GM12878 (cell line): ENCODE measurements at regions not wholly inside any gene's neighbourhood (a gene's known extent, or its start where the extent isn't known, plus 50 kb on each side); places are given as distances from the start of the nearest gene placed in this dataset.

ENCODE experiments used
- ATAC-seq: fragments of 200-7000 bp; cut with Tn5 transposase; 3 replicates; pipeline ENCODE4 v1.9.1; 2020; ENCODE audit warnings: mild to moderate bottlenecking, moderate library complexity
- BruUV-seq: library from RNA; stranded (reverse); fragments of 400-500 nt; replicated peaks from 2 replicates; lab custom pipeline; 2021; lab: Mats Ljungman, UMichigan
- CTCF ChIA-PET: fragments of 300-600 bp; sonication (Branson Sonifier 250); formaldehyde crosslinking; extraction: SDS; loops from one replicate; lab custom pipeline; 2021; ENCODE audit warnings: inconsistent platforms; lab: Yijun Ruan, JAX
- POLR2A ChIA-PET: fragments of 350-600 bp; formaldehyde crosslinking; extraction: SDS; loops from one replicate; lab custom pipeline; 2021; ENCODE audit warnings: inconsistent platforms; lab: Charles Lee
- RAD21 ChIA-PET: fragments of 300-600 bp; sonication (Branson Sonifier 250); formaldehyde crosslinking; loops from one replicate; lab custom pipeline; 2023; ENCODE audit warnings: antibody characterized with exemption; ENCODE audit not compliant: unreplicated experiment; lab: Charles Lee
- SMC1A ChIA-PET: fragments of 300-600 bp; sonication (Branson Sonifier 250); formaldehyde crosslinking; loops from one replicate; lab custom pipeline; 2023; ENCODE audit not compliant: unreplicated experiment, uncharacterized antibody; lab: Charles Lee
- DNase-seq: peaks from one replicate; pipeline ENCODE4 v3.0.0-alpha.2; 2011; ENCODE audit warnings: low read depth, low spot score
- FAIRE-seq: peaks from 3 replicates; lab custom pipeline; 2011; peaks lifted over from hg19 to GRCh38; lab: Jason Lieb, UNC
- H2AFZ ChIP-seq: 2 replicates; pipeline ENCODE4 v1.6.0; 2011; ENCODE audit warnings: low read depth, low read length, control low read depth; ENCODE audit not compliant: control insufficient read depth
- H3K27ac ChIP-seq: 2 replicates; pipeline ENCODE4 v1.5.1; 2011; ENCODE audit warnings: control low read depth; ENCODE audit not compliant: control insufficient read depth, insufficient read depth
- H3K27me3 ChIP-seq, 2 experiments: replicated peaks in 1 of 2; 2 replicates each; pipeline versions ENCODE4 v1.6.0 to v1.6.1; 2011; ENCODE audit warnings: low read length in 1 of 2; ENCODE audit not compliant: control insufficient read depth in 2 of 2, insufficient read depth in 2 of 2
- H3K36me3 ChIP-seq, 2 experiments: 2 replicates each; pipeline ENCODE4 v1.5.1; 2011; ENCODE audit warnings: low read length in 1 of 2; ENCODE audit not compliant: control insufficient read depth in 2 of 2, insufficient read depth in 2 of 2
- H3K4me1 ChIP-seq: 2 replicates; pipeline ENCODE4 v1.6.1; 2011; ENCODE audit warnings: mild to moderate bottlenecking, low read length, moderate library complexity, mixed read lengths; ENCODE audit not compliant: control insufficient read depth, insufficient read depth
- H3K4me2 ChIP-seq: 2 replicates; pipeline ENCODE4 v1.6.0; 2011; ENCODE audit warnings: control low read depth; ENCODE audit not compliant: control insufficient read depth, insufficient read depth
- H3K4me3 ChIP-seq: fragments of 200-600 bp; sonication (generic); 2 replicates; pipeline ENCODE4 v1.5.1; 2016
- H3K79me2 ChIP-seq: 2 replicates; pipeline ENCODE4 v1.6.0; 2011; ENCODE audit warnings: low read length; ENCODE audit not compliant: control insufficient read depth, insufficient read depth
- H3K9ac ChIP-seq: 2 replicates; pipeline ENCODE4 v1.8.0; 2011; ENCODE audit warnings: low read length, control low read depth, mixed read lengths; ENCODE audit not compliant: control insufficient read depth, insufficient read depth
- H3K9me3 ChIP-seq: replicated peaks from 3 replicates; pipeline ENCODE4 v1.5.1; 2011; ENCODE audit warnings: mild to moderate bottlenecking, low read length; ENCODE audit not compliant: control insufficient read depth, insufficient read depth
- H4K20me1 ChIP-seq: 2 replicates; pipeline ENCODE4 v1.6.0; 2011; ENCODE audit not compliant: control insufficient read depth, insufficient read depth
- ATF2 ChIP-seq: IDR thresholded peaks from 2 replicates; pipeline ENCODE4 v1.6.1; 2012; ENCODE audit warnings: low read length, inconsistent platforms
- ATF7 ChIP-seq: fragments of 450-650 bp; IDR thresholded peaks from 2 replicates; pipeline ENCODE4 v1.6.1; 2016; ENCODE audit warnings: low read depth, mild to moderate bottlenecking
- BACH1 ChIP-seq: fragments of 450-650 bp; IDR thresholded peaks from 2 replicates; pipeline ENCODE4 v1.6.1; 2017; ENCODE audit warnings: mild to moderate bottlenecking, borderline replicate concordance
- CBX3 ChIP-seq: fragments of 200-600 bp; sonication (generic); IDR thresholded peaks from 2 replicates; pipeline ENCODE4 v1.6.1; 2016; ENCODE audit warnings: low read depth, borderline replicate concordance
- CREM ChIP-seq: IDR thresholded peaks from 2 replicates; pipeline ENCODE4 v1.6.1; 2014; ENCODE audit warnings: antibody characterized with exemption, low read depth
- DPF2 ChIP-seq: fragments of 450-650 bp; IDR thresholded peaks from 2 replicates; pipeline ENCODE4 v1.6.1; 2017; ENCODE audit warnings: mild to moderate bottlenecking
- E2F4 ChIP-seq: IDR thresholded peaks from 2 replicates; pipeline ENCODE4 v1.6.1; 2012; ENCODE audit warnings: low read depth, low read length, improper control_type of control experiment
- HCFC1 ChIP-seq: fragments of 150-350 bp; IDR thresholded peaks from 2 replicates; pipeline ENCODE4 v1.6.1; 2014; ENCODE audit warnings: low read length
- MAX ChIP-seq: IDR thresholded peaks from 2 replicates; pipeline ENCODE4 v1.6.1; 2012; ENCODE audit warnings: low read depth, low read length, improper control_type of control experiment
- SPI1 ChIP-seq: IDR thresholded peaks from 2 replicates; pipeline ENCODE4 v1.6.1; 2011; ENCODE audit warnings: low read depth, mild to moderate bottlenecking, low read length, moderate library complexity, borderline replicate concordance; ENCODE audit not compliant: insufficient read depth
- SREBF2 ChIP-seq: IDR thresholded peaks from 2 replicates; pipeline ENCODE4 v1.6.1; 2012; ENCODE audit warnings: mild to moderate bottlenecking, low read length
- ZBTB4 ChIP-seq: fragments of 450-650 bp; formaldehyde crosslinking; IDR thresholded peaks from 2 replicates; pipeline ENCODE4 v1.4.0; 2022; ENCODE audit warnings: mild to moderate bottlenecking, moderate library complexity
- ZNF622 ChIP-seq: fragments of 450-650 bp; IDR thresholded peaks from 2 replicates; pipeline ENCODE4 v1.6.1; 2017; ENCODE audit warnings: mild to moderate bottlenecking, inconsistent platforms
- ZNF687 ChIP-seq: fragments of 450-650 bp; IDR thresholded peaks from 2 replicates; pipeline ENCODE4 v1.6.1; 2017; ENCODE audit warnings: mild to moderate bottlenecking, moderate library complexity
- WGBS: methylation state at CpG from one replicate; pipeline ENCODE4 v1.1.6; 2016; ENCODE audit warnings: low lambda C conversion rate; ENCODE audit not compliant: insufficient replicate concordance, insufficient coverage; ENCODE audit errors: missing lambda C conversion rate; 5-methylcytosine and 5-hydroxymethylcytosine counted together
- in situ Hi-C: fragments of 300-500 bp; cut with MboI; formaldehyde crosslinking; loops from 9 replicates; pipeline ENCODE4 v1.14.3; 2018; ENCODE audit warnings: mixed read lengths
- intact Hi-C: fragments of 100-400 bp; cut with micrococcal nuclease; formaldehyde crosslinking; loops from one replicate; pipeline ENCODE4 v1.14.2; 2022; ENCODE audit not compliant: unreplicated experiment

- H3K27ac ChIP-seq = peak overlapping the region; percentile 46; the same call in 1 of the 2 replicates
- CTCF ChIA-PET = interaction anchor here (0.6 to 1.7 kb wide), 5 partner anchors 23 to 226 kb away, joined by 3 to 28 read pairs (median 3); no protein-coding TSS in a partner anchor
- peak; percentile 73 for DNase-seq
- in situ Hi-C loops (no loop called here), intact Hi-C loops (loop anchor here (1.0 to 5.0 kb wide), 3 partner anchors 36 to 305 kb away; partner anchors contain the start of gene POFUT2)
- peak; percentile 76 for ATAC-seq
- RAD21 ChIA-PET = interaction anchor here (0.6 to 2.4 kb wide), 13 partner anchors 9 to 143 kb away, joined by 3 to 25 read pairs (median 3); no protein-coding TSS in a partner anchor
- H3K4me3 ChIP-seq = no peak overlapping the region
- no peak overlapping the region for H3K9ac ChIP-seq
- no TSS peak for BruUV-seq
- no peaks in the 10 kb centered on the region for H4K20me1 ChIP-seq
- H3K79me2 ChIP-seq = peaks cover 14% of the 10 kb centered on the region
- H3K36me3 ChIP-seq = peaks cover 0 to 2% of the 10 kb centered on the region in 2 experiments; a peak in 1 of 4 replicates
- no peaks in the 10 kb centered on the region for H3K27me3 ChIP-seq
- POLR2A ChIA-PET = interaction anchor here (0.6 to 1.5 kb wide), 5 partner anchors 23 to 49 kb away, joined by 3 to 15 read pairs (median 3); no protein-coding TSS in a partner anchor
- H3K4me1 ChIP-seq = peaks cover 20% of the 10 kb centered on the region
- WGBS = 2% methylated on average over 3 of the region's 3 CpGs
- peak; percentile 64 for FAIRE-seq
- SMC1A ChIA-PET = interaction anchor here (0.6 to 1.5 kb wide), 10 partner anchors 8 to 64 kb away, joined by 3 to 22 read pairs (median 4); no protein-coding TSS in a partner anchor
- peak overlapping the region; percentile 73 for H3K4me2 ChIP-seq
- peak overlapping the region; percentile 9 for H2AFZ ChIP-seq
- H3K9me3 ChIP-seq = no peaks in the 10 kb centered on the region; the same call in 1 of the 3 replicates
- TF ChIP-seq BACH1 (peak; percentile 93; the same call in 1 of the 2 replicates), ZBTB4 (CRISPR knock-in tag) (no peak), MAX (peak; percentile 42; the same call in 1 of the 2 replicates), CREM (peak; percentile 76), HCFC1 (no peak), CBX3 (no peak), ATF7 (peak; percentile 98), ZNF622 (no peak), ZNF687 (0 out of 2 replicates have a peak, but pooled peaks have one; percentile 45), ATF2 (peak; percentile 89), DPF2 (0 out of 2 replicates have a peak, but pooled peaks have one; percentile 69), SREBF2 (no peak), E2F4 (no peak), SPI1 (no peak)
These were observed 50.0 kb upstream of the SLC19A1 start for GRCh38 chr21:45592208-45592619.
